Keratinocyte (primary cell): ENCODE measurements at regions not wholly inside any gene's neighbourhood (a gene's known extent, or its start where the extent isn't known, plus 50 kb on each side); places are given as distances from the start of the nearest gene placed in this dataset.

Source experiments
- DNase-seq: peaks from one replicate; pipeline ENCODE4 v3.0.0-alpha.2; 2011; ENCODE audit warnings: low read depth, missing footprints, low spot score
- FAIRE-seq: peaks from 2 replicates; lab custom pipeline; 2011; peaks lifted over from hg19 to GRCh38; lab: Jason Lieb, UNC
- H2AFZ ChIP-seq: 2 replicates; pipeline ENCODE4 v1.6.0; 2012; ENCODE audit warnings: low read length, control low read depth, inconsistent platforms; ENCODE audit not compliant: control insufficient read depth
- H3K27ac ChIP-seq: 2 replicates; pipeline ENCODE4 v1.5.1; 2011; ENCODE audit warnings: low read length; ENCODE audit not compliant: control insufficient read depth, insufficient read depth
- H3K27me3 ChIP-seq: 3 replicates; pipeline ENCODE4 v1.6.0; 2011; ENCODE audit warnings: low read length; ENCODE audit not compliant: control insufficient read depth, insufficient read depth; ENCODE audit errors: extremely low read depth
- H3K36me3 ChIP-seq, 2 experiments: 2 replicates in 1 of 2; 3 replicates in 1 of 2; pipeline ENCODE4 v1.5.1; 2011; ENCODE audit warnings: low read length in 2 of 2, mild to moderate bottlenecking in 1 of 2; ENCODE audit not compliant: control insufficient read depth in 2 of 2, insufficient read depth in 2 of 2; ENCODE audit errors: extremely low read depth in 1 of 2
- H3K4me1 ChIP-seq: 3 replicates; pipeline ENCODE4 v1.5.1; 2011; ENCODE audit warnings: low read length; ENCODE audit not compliant: control insufficient read depth, insufficient read depth; ENCODE audit errors: extremely low read depth
- H3K4me2 ChIP-seq: 3 replicates; pipeline ENCODE4 v1.6.0; 2011; ENCODE audit warnings: low read depth, low read length; ENCODE audit not compliant: control insufficient read depth, insufficient read depth; ENCODE audit errors: extremely low read depth
- H3K4me3 ChIP-seq, 3 experiments: fragments of 200-600 bp in 1 of 3; sonication (generic) in 1 of 3; 2 replicates in 2 of 3; 3 replicates in 1 of 3; pipeline ENCODE4 v1.5.1; 2011 to 2016; ENCODE audit warnings: low read length in 3 of 3, mild to moderate bottlenecking in 3 of 3, control low read depth in 2 of 3, inconsistent platforms in 1 of 3, low read depth in 1 of 3, mixed read lengths in 1 of 3, mixed run types in 1 of 3, moderate library complexity in 1 of 3; ENCODE audit not compliant: control insufficient read depth in 2 of 3, insufficient read depth in 2 of 3; ENCODE audit errors: extremely low read depth in 1 of 3
- H3K79me2 ChIP-seq: 2 replicates; pipeline ENCODE4 v1.6.0; 2012; ENCODE audit warnings: low read length; ENCODE audit not compliant: control insufficient read depth, insufficient read depth
- H3K9ac ChIP-seq: 3 replicates; pipeline ENCODE4 v1.6.0; 2011; ENCODE audit warnings: low read length; ENCODE audit not compliant: control insufficient read depth, insufficient read depth; ENCODE audit errors: extremely low read depth
- H3K9me1 ChIP-seq: 3 replicates; pipeline ENCODE4 v1.6.0; 2011; ENCODE audit warnings: low read length; ENCODE audit not compliant: control insufficient read depth, insufficient read depth; ENCODE audit errors: extremely low read depth
- H3K9me3 ChIP-seq: 2 replicates; pipeline ENCODE4 v1.5.1; 2012; ENCODE audit warnings: low read depth, low read length; ENCODE audit not compliant: control insufficient read depth
- H4K20me1 ChIP-seq: 3 replicates; pipeline ENCODE4 v1.6.0; 2011; ENCODE audit warnings: low read length; ENCODE audit not compliant: control insufficient read depth, insufficient read depth; ENCODE audit errors: extremely low read depth
- CTCF ChIP-seq, 3 experiments: IDR thresholded peaks in 1 of 3; conservative IDR thresholded peaks in 1 of 3; optimal IDR thresholded peaks in 1 of 3; 2 replicates in 2 of 3; 3 replicates in 1 of 3; pipeline versions ENCODE3 to v1.5.1; 2011; ENCODE audit warnings: low read length in 3 of 3, mild to moderate bottlenecking in 3 of 3, moderate library complexity in 2 of 3, control low read depth in 1 of 3, inconsistent platforms in 1 of 3; ENCODE audit not compliant: insufficient read depth in 2 of 3; ENCODE audit errors: extremely low read depth in 1 of 3
- EZH2 ChIP-seq: IDR thresholded peaks from one replicate; pipeline ENCODE4 v1.6.1; 2012; ENCODE audit warnings: inconsistent platforms, mild to moderate bottlenecking, low read length, moderate library complexity
- dilution Hi-C: fragments of 300-500 bp; cut with MboI; formaldehyde crosslinking; loops from one replicate; pipeline ENCODE4 v1.7.0; 2020; ENCODE audit warnings: low sequenced_read_pairs; ENCODE audit not compliant: extremely low pct_ligation_motif_present

- FAIRE-seq, result no peak
- H3K9me3 ChIP-seq, result no peaks in the 10 kb centered on the region
- no peak overlapping the region for H3K4me2 ChIP-seq
- H4K20me1 ChIP-seq, result no peaks in the 10 kb centered on the region
- H3K9me1 ChIP-seq, result no peaks in the 10 kb centered on the region
- H3K36me3 ChIP-seq, result no peaks in the 10 kb centered on the region
- H3K27ac ChIP-seq, result no peak overlapping the region
- H3K9ac ChIP-seq, result no peak overlapping the region
- no peaks in the 10 kb centered on the region for H3K79me2 ChIP-seq
- no peak overlapping the region for H3K4me3 ChIP-seq
- TF ChIP-seq CTCF (optimal IDR thresholded peaks at IDR 0.05 in 1 of 3, IDR thresholded peaks at IDR 0.05 in 1 of 3, conservative IDR thresholded peaks at IDR 0.05 in 1 of 3; ENCODE audit: extremely low read depth in 1 of 3, insufficient read depth in 2 of 3, low read length in 3 of 3) (no peak), EZH2 (no peak)
- H2AFZ ChIP-seq, result no peak overlapping the region
- no peaks in the 10 kb centered on the region for H3K27me3 ChIP-seq
- DNase-seq, result no peak
- H3K4me1 ChIP-seq, result no peaks in the 10 kb centered on the region
- dilution Hi-C loops, result no loop called here
Measured at GRCh38 chr6:37114612-37115011, 55.3 kb upstream of the PIM1 start.

DNA sequence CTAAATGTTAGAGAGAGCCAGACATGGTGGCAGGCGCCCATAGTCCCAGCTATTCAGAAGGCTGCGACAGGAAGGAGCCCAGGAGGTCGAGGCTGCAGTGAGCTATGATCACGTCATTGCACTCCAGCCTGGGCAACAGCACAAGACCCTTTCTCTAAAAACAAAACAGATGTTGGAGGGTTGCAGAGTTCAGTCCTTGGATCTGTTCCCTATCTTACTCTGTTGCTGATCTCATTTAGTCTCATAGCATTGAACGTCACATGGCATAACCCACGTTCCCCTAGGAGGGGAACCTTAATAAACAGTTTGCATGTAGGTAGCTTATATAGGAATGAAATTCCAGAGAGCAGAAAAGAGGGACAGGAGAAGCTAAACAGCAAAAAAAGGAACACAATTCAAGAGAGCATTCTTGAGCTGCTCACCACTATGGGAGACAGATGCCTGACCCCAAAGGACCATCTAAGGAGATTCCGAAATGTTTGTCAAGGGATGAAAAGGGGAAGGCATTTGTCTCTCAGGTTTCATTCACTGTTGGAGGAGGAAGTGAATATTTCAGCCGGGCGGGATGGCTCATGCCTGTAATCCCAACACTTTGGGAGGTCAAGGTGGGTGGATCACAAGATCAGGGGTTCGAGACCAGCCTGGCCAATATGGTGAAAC lies 54.6 kb upstream of the PIM1 start:
- no peaks in the 10 kb centered on the region for H3K27me3 ChIP-seq
- FAIRE-seq (no peak), DNase-seq (no peak)
- no peaks in the 10 kb centered on the region for H4K20me1 ChIP-seq
- H3K9ac ChIP-seq, result no peak overlapping the region
- no peaks in the 10 kb centered on the region for H3K4me1 ChIP-seq
- H3K4me3 ChIP-seq, result no peak overlapping the region
- H3K4me2 ChIP-seq, result no peak overlapping the region
- H3K9me3 ChIP-seq, result no peaks in the 10 kb centered on the region
- H2AFZ ChIP-seq, result no peak overlapping the region
- no peaks in the 10 kb centered on the region for H3K79me2 ChIP-seq
- no peak overlapping the region for H3K27ac ChIP-seq
- H3K9me1 ChIP-seq, result no peaks in the 10 kb centered on the region
- dilution Hi-C loops, result no loop called here
- TF ChIP-seq CTCF (optimal IDR thresholded peaks at IDR 0.05 in 1 of 3, IDR thresholded peaks at IDR 0.05 in 1 of 3, conservative IDR thresholded peaks at IDR 0.05 in 1 of 3; ENCODE audit: extremely low read depth in 1 of 3, insufficient read depth in 2 of 3, low read length in 3 of 3) (no peak), EZH2 (no peak)
- no peaks in the 10 kb centered on the region for H3K36me3 ChIP-seq
